NK-92 treated with Interleukin-12 subunit alpha and Interleukin-12 subunit beta, amount 100 ng/mL, for 24 hours (cell line): ENCODE measurements at regions not wholly inside any gene's neighbourhood (a gene's known extent, or its start where the extent isn't known, plus 50 kb on each side); places are given as distances from the start of the nearest gene placed in this dataset.

Experiments
- DNase-seq: peaks from one replicate; lab custom pipeline; 2025; lab: John Stamatoyannopoulos, UW

DNA sequence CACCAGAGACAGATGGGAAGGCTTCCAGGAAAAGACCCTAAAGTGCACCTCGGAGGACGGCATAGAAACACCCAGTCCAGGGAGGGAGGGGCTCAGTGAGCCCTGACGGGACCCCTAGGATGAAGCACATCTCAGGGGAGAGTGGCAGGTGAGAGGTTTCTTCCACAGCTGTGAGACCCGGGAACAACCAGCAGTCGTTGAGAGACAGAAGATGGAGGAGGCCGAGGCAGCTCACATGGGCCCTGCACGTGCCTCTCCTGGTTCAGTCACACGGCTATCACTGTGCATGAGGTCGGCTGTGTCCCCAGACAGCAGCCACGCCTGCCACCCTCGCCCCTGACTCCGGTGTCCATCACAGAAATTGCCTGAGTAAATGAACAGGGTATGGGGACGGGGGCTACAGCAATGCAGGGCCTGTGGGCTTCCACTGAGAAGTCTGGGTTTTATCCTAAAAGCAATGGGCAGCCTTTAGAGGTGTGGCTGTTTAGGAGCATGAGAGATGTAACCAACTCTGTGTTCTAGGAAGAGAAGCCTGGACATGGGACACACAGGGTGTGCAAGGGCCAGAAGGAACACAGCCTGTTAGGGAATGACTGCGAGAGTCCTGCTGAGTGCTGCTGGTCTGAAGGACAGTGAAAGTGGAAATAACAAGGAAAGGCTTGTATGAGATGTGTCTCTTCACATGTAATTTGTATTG is 102.0 kb downstream of the TMEM18 start:
- DNase-seq, result no peak

DNA sequence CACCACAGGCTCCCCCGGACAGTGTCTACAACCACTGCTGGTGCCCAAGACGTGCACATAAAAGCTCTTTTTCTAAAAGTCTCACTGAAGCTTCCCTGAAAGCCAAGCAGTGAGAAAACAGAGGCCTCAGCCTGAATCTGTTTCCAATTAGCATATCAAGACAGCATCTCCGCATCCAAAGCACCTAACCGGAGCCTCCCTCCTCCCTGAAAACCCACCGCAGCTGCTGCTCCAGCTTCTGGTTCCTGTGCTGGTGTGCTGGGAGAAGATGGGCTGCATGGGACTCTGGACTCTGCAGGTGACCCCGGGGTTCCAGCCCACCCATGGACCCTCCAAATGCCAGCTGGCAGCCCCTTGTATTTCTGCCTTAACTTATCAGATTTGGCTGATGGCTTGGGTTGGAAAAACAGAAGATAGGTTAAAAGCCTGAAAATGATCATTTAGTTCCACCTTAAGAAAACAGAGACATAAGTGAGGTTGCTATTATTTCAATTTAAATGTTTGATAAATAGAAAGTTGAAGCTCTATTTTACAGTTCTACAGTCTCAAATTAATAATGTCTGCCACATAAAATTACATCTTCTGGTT is 103.3 kb downstream of the TMEM18 start:
- DNase-seq, result no peak

DNA sequence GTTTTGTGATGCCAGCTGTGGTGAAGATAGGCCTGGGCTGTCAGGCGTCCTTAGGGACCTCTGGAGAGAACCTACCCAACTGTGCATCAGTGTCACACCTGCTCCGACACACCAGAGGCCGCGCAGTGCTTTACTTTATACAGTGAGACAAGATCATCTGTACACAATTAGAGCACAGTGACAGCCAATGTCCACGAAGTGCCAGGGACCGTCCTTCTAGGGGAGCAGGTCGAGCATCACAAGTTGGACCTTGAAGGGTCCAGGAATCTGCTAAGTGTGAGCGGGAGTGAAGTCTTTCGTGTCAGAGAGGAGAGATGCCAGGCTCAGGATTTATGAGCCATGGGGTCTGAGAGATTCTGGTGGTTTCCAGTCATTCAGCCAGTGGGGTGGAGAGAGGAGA is 104.2 kb downstream of the TMEM18 start:
- DNase-seq, result no peak

- DNase-seq, result no peak
Measured at GRCh38 chr2:569681-570080, 107.5 kb downstream of the TMEM18 start.

DNA sequence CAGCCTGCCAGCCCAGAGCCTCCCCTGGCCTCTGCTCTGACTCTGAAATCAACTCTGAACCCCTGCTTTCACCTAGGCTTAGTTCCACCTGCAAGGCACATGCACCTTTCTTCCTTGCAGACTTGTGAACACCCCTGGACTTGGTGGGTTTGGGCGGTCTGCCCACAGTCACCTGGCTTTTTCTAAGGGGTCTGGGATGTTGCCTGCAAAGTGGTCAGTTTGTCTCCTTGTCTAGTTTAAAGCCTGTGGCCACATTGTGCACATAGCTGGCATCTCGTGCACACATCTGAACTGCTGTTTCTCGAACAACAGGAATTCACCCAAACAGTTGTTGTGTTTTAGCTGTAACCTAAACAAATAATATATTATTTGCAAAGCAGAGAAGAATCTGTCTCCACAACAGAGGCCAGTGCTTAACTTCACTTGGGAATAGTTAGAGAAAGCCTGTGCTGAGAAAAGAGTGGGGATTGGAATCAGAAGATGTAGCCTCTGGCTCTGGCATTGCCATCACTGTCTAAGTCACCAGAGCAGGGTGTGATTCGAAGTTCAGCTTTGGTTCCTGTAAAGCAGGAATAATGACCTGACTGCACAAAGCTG is 108.5 kb downstream of the TMEM18 start:
- DNase-seq, result no peak

DNA sequence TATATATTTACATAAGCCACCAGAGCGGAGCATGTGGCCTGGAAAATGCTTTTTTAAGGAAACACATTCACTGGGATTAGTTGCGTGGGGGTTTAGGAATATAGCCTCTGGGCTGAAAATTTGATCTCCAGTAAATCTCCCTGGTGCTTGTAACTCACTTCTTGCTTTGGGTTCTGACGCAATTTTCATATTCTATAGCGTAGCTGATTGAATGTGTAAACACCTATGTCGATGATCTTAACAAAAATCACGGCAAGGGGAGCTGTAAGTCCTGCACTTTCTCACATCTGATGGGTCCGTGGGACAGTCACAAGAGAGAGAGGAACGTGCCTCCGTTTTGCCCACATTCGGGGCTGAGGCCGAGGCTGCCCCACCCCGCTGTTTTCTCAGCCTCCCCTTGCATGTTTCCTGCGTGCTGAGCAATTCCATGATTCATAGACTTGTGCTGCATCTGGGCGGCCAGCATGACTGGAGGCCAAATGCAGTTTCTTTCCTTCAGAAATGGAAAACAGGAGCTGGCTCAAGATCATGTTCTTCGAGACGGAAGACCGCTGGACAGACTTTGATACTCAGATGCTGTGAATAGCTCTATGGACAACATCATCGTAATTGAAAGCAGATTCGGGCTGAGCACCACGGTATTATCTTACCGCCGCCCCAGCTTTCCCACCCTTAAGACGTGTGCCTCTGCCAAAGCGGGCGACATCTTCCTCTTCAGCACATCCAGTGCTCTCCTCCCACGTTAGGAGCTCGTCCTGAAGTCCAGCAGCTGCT is 109.2 kb downstream of the TMEM18 start:
- no peak for DNase-seq

DNA sequence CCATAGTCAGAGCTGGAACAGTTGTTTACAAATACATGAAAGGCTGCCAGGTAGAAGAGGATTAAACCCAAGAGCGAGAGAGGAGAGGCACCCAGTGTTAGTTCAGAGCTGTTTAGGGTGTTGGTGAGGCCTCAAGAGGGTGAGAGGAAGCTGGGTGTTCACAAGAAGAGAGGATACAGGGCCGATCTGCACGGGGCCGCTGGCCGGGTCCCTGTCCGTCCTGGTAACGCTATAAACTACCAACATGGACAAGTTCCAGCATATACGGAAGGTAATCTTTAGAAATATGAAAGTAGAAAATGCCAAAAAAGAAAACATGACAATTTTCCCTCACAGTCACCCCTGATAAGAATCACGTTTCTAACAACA is 109.7 kb downstream of the TMEM18 start:
- DNase-seq, result no peak

- no peak for DNase-seq
Measured at GRCh38 chr2:566379-567313, 110.6 kb downstream of the TMEM18 start.

DNA sequence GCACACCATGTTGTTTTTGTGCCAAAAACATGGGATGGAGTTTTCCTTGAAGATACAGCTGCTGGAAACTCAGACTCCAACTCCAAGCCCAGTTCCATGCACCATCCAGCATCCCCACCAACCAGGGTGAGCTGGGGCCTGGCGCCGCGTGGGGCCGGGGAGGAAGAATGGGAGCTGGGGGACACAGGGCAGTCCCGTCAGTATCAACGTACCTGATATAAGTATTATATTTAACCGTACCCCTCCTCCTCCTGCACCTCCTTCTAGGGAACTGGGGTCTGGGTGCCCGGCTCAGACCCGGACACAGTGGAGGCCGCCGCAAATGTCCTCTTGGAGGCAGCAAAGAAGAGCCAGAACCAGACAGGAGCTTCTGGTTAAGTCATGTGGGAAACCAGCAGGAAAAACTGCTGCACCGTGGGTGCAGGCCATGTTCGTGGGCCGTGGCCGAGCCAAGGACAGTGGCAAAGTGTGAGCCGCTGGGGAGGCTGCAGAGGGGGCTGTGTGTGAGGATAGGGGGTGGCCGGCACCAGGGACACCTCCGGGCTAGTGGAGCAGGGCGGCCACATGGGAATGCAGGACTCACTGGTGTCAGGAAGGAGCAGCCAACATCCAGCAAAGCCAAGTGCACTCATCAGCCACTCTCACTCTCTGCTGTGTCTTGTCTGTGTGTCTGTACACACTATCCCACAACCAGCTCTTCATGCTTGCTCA is 112.6 kb downstream of the TMEM18 start:
- DNase-seq, result no peak

DNA sequence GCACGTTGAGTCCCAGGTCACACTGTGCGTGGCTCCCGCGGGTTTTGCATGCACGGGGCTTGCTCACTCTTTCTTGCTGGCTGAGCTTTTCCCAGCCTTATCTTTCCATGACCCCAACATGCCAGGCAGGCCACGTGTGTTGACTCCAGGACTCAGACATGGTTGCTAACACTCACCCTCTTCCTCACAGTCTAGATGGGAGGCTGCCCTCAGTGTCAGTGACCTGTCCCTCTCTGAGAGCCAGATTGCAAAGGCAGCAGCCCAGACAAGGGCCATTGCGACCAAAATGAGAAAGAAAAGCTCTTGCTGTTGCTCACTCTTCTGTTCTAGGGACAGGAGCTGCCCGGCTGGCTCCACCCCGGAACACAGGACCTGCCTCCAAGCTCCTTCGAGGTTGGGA is 113.7 kb downstream of the TMEM18 start:
- DNase-seq, result no peak

DNA sequence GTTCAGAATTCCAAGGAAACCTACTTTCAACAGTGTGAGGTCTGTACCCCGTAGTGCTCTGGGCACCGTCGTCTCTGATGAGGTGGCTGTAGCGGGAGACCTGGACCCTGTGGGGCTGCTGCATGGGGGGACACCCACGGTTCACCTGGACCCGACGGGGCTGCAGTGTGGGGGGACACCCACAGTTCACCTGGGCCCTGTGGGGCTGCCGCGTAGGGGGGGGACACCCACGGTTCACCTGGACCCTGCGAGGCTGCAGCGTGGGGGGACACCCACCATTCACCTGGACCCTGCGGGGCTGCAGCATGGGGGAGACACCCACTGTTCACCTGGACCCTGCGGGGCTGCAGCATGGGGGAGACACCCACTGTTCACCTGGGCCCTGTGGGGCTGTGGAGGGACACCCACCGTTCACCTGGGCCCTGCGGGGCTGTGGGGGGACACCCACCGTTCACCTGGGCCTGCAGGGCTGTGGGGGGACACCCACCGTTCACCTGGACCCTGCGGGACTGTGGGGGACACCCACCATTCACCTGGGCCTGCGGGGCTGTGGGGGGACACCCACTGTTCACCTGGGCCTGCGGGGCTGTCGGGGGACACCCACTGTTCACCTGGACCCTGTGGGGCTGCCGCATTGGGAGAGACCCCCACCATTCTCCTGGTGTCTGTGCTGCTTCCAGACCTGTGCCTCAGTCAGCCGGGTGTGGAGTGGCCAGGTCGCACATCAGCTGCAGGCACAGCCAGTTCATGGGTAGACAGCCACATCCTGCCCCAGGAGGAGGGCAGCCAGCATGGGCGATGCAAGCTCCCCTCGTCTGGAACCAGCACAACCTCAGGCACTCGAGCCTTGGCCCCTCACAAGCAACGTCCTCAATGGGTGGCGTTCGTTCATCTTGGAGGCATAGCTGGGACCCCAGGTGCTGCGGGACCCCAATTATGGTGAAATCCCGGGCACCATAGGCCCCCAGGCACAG is 114.5 kb downstream of the TMEM18 start:
- DNase-seq, result no peak

- DNase-seq, result no peak
Measured at GRCh38 chr2:558879-559278, 118.3 kb downstream of the TMEM18 start.

- no peak for DNase-seq
Measured at GRCh38 chr2:558302-558642, 118.9 kb downstream of the TMEM18 start.

DNA sequence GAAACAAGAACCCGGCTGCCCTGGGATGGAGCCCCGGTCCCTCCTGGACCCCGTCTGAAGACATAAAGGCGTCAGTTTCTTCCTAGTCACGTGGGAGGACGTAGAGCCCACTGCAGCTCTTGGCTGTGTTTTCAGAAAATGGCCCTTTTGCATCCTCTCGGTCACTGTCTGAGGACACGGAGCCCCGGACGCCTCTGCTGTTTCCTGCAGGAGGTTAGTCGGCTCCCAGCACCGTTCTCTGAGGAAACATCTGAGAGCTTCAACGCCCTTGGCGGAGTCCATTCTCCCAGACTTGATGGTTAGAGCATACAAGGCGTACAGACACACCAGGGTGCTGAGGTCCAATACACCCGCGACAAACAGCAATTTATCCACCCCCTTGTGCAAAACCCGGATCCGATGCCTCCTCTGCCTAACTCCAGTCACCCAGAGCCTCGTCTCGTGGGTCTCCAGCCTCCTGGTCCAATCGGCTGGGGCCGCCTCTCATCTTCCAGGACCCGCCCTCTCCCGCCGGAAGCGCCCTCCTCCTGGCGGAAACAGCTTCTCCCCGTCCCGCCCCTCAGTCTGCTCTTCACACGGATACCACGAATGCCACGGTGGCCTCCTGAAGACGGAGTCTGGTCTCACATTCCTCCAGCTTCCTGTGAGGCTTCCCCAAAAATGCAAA is 119.4 kb downstream of the TMEM18 start:
- no peak for DNase-seq

- no peak for DNase-seq
Measured at GRCh38 chr2:556485-556884, 120.7 kb downstream of the TMEM18 start.

DNA sequence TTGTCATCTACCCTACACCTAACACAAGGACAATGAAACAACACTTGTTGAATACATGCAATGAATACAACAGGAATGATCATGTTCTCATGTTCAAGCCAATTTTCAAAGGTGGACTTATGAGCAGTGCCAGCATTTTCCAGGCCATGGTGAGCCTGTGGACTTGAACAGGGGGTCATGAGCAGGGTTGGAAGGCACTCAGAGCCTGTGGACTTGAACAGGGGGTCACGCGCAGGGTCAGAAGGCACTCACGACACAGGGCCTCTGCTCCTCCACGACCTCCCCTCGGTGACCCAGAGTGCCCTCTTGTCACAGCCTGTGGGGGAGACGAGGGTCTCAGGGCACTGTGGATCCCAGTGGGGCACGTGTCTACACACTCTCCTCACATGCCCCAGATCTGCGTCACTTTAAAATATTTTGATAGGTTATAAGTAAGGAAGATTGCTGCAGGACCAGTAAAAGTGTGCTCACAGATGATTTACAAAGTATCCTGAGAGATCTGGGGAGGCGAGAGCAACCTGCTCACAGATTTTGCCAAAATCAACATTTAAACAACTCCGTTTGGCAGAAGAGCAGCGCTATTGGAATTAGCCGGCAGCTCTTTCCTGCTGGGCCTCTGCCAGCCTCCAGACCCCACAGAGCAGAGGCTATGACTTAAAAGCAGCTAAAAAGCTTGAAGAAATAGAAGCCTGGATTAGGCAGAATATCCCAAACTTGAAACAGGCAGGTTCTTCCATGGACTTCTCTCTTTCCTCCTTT is 121.9 kb downstream of the TMEM18 start:
- DNase-seq, result no peak

- no peak for DNase-seq
Measured at GRCh38 chr2:554444-554843, 122.8 kb downstream of the TMEM18 start.

DNA sequence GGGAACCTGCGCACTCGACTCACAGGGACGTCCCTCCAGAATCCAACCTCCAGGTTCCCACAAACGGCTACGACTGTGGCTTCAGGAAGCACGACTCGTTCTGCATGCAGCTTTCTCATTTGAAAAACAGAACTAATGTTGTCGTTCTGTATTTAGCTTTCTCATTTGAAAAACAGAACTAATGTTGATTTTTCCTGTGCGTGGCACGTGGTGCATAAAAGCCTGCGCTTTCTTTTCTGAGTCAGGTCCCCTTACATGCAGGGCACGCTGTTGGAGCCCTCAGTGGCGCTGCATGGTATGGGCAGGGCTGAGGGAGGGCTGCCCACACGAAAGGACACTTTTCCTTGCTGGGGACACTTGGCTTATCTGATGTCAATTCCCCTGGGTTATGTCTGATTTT is 124.3 kb downstream of the TMEM18 start:
- DNase-seq, result no peak

- no peak for DNase-seq
Measured at GRCh38 chr2:551621-552020, 125.6 kb downstream of the TMEM18 start.
